ENCODE measurements at regions not wholly inside any gene's neighbourhood (a gene's known extent, or its start where the extent isn't known, plus 50 kb on each side); places are given as distances from the start of the nearest gene placed in this dataset.
"Not testable (repeated sequence)": the region's sequence is repeated elsewhere in the genome, so short reads cannot be mapped to it uniquely, and the experiment has no call there.

DNA sequence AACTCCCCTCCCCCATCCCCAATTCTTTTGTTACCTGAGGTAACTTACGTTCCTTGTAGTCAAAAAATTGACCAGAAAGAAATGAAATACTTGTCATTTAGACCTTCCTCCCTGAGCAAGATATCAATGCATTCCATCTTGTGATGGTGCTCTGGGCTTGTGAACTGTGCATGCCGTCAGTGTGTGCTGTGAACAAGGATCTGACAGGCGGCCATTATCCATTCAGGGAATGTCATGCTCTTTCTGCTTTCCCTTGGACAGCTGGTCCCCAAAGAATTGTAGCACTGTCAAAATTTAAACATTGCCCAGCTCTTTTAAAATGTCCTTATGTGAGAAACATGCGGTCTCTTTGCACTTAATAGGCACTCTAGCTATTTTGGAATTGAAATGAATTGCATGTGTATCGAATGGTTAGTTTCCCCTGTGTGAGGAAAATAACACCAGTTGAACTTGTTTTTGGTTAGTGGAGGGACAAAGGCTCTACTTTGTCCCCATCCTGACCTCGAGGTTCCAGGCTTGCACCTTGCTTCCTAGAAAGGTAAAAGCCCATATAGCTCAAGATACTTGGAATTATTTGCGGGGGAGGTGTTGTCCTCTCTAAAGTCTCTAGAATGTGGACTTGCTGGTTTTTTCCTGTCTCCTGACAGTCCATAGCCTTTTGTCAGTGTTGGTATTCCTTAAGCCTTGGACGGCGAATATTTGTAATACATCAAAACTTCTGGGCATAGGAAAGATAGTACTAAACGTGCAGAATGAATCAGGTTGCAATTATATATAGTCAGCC is 350.9 kb downstream of the NUP35 start:
- no peak for DNase-seq
- Histone ChIP-seq H3K9me3 (ENCODE audit: low read length) (no peaks in the 10 kb centered on the region), H3K27me3 (ENCODE audit: low read length) (no peaks in the 10 kb centered on the region), H3K9ac (ENCODE audit: low read length) (no peak overlapping the region), H4K20me1 (ENCODE audit: insufficient read depth, low read depth, low read length) (no peaks in the 10 kb centered on the region), H3K4me1 (ENCODE audit: low read length) (no peaks in the 10 kb centered on the region), H3K9me2 (replicated peaks; ENCODE audit: insufficient read depth, low read length) (no peaks in the 10 kb centered on the region), H2AFZ (ENCODE audit: low read length) (no peak overlapping the region), H3K36me3 (ENCODE audit: insufficient read depth, low read length) (no peaks in the 10 kb centered on the region), H3K4me3 (ENCODE audit: low read length) (no peak overlapping the region), H3K79me2 (ENCODE audit: low read length) (no peaks in the 10 kb centered on the region), H3K4me2 (ENCODE audit: low read depth, low read length, poor library complexity, severe bottlenecking) (no peak overlapping the region), H3K27ac (ENCODE audit: low read length) (no peak overlapping the region)

DNA sequence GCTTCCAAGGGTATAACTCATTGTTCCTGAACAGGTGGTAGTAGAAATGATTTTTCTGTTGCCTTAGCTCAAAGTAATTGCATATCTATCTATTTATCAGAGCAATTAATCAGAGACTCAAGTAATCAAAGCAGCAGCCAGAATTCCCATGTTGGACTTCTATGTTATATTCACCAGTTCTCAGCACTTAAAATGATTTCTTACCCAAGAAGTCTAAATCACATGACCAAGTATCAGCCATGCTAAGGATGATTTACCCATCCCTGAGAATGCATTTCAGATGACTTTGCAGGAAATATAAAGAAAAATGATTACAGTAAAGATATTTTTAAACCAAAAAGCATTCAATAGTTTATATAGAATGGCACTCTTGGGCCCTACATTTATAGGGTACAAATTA is 352.2 kb downstream of the NUP35 start:
- H3K4me3 ChIP-seq (ENCODE audit: low read length): no peak overlapping the region
- no peaks in the 10 kb centered on the region for H3K4me1 ChIP-seq (ENCODE audit: low read length)
- H3K9ac ChIP-seq (ENCODE audit: low read length): no peak overlapping the region
- H3K4me2 ChIP-seq (ENCODE audit: low read depth, low read length, poor library complexity, severe bottlenecking): no peak overlapping the region
- no peaks in the 10 kb centered on the region for H3K27me3 ChIP-seq (ENCODE audit: low read length)
- H3K9me3 ChIP-seq (ENCODE audit: low read length): no peaks in the 10 kb centered on the region
- H4K20me1 ChIP-seq (ENCODE audit: insufficient read depth, low read depth, low read length): no peaks in the 10 kb centered on the region
- H3K27ac ChIP-seq (ENCODE audit: low read length): no peak overlapping the region
- H2AFZ ChIP-seq (ENCODE audit: low read length): no peak overlapping the region
- no peaks in the 10 kb centered on the region for H3K79me2 ChIP-seq (ENCODE audit: low read length)
- no peaks in the 10 kb centered on the region for H3K9me2 ChIP-seq (replicated peaks; ENCODE audit: insufficient read depth, low read length)
- no peaks in the 10 kb centered on the region for H3K36me3 ChIP-seq (ENCODE audit: insufficient read depth, low read length)
- DNase-seq: no peak

DNA sequence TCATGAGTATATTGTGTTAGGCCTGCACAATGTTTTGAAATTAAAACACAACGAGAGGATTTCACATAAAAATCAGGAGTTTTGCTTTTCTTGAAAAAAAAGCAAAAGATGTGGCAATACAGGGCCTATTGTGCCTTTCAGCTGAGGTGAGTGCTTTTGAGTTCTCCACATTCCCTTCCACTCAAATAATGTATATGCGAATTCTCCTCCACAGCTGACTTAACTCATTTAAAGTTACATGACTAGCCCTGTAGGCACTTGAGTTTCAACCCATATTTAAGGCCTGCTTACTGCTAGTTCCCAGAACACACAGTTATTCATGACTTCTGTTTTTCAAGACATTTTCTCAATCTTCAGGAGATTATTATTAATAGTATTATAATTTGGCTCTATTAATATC is 353.1 kb downstream of the NUP35 start:
- Histone ChIP-seq H3K9me2 (replicated peaks; ENCODE audit: insufficient read depth, low read length) (no peaks in the 10 kb centered on the region), H3K36me3 (ENCODE audit: insufficient read depth, low read length) (no peaks in the 10 kb centered on the region), H3K4me2 (ENCODE audit: low read depth, low read length, poor library complexity, severe bottlenecking) (no peak overlapping the region), H4K20me1 (ENCODE audit: insufficient read depth, low read depth, low read length) (no peaks in the 10 kb centered on the region), H3K27me3 (ENCODE audit: low read length) (no peaks in the 10 kb centered on the region), H3K9ac (ENCODE audit: low read length) (no peak overlapping the region), H3K9me3 (ENCODE audit: low read length) (no peaks in the 10 kb centered on the region), H3K4me3 (ENCODE audit: low read length) (no peak overlapping the region), H3K27ac (ENCODE audit: low read length) (no peak overlapping the region), H3K4me1 (ENCODE audit: low read length) (no peaks in the 10 kb centered on the region), H3K79me2 (ENCODE audit: low read length) (no peaks in the 10 kb centered on the region), H2AFZ (ENCODE audit: low read length) (no peak overlapping the region)
- no peak for DNase-seq

DNA sequence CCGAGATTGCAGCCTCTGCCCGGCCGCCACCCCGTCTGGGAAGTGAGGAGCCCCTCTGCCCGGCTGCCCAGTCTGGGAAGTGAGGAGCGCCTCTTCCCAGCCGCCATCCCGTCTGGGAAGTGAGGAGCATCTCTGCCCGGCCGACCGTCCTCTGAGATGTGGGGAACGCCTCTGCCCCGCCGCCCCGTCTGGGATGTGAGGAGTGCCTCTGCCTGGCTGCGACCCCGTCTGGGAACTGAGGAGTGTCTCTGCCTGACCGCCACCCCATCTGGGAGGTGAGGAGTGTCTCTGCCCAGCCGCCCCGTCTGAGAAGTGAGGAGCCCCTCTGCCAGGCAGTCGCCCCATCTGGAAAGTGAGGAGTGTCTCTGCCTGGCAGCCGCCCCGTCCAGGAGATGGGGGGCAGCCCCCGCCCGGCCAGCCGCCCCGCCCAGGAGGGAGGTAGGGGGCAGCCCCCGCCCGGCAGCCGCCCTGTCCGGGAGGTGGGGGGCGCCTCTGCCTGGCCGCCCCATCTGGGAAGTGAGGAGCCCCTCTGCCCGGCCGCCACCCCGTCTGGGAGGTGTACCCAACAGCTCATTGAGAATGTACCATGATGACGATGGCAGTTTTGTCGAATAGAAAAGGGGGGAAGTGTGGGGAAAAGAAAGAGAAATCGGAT is 354.8 kb downstream of the NUP35 start:
- not testable (repeated sequence) for H3K27me3 ChIP-seq (ENCODE audit: low read length); DNase-seq; H4K20me1 ChIP-seq (ENCODE audit: insufficient read depth, low read depth, low read length); H3K79me2 ChIP-seq (ENCODE audit: low read length); H2AFZ ChIP-seq (ENCODE audit: low read length); H3K4me2 ChIP-seq (ENCODE audit: low read depth, low read length, poor library complexity, severe bottlenecking); H3K4me1 ChIP-seq (ENCODE audit: low read length); H3K9me2 ChIP-seq (replicated peaks; ENCODE audit: insufficient read depth, low read length); H3K36me3 ChIP-seq (ENCODE audit: insufficient read depth, low read length); H3K27ac ChIP-seq (ENCODE audit: low read length); H3K9me3 ChIP-seq (ENCODE audit: low read length); H3K4me3 ChIP-seq (ENCODE audit: low read length); H3K9ac ChIP-seq (ENCODE audit: low read length)

DNA sequence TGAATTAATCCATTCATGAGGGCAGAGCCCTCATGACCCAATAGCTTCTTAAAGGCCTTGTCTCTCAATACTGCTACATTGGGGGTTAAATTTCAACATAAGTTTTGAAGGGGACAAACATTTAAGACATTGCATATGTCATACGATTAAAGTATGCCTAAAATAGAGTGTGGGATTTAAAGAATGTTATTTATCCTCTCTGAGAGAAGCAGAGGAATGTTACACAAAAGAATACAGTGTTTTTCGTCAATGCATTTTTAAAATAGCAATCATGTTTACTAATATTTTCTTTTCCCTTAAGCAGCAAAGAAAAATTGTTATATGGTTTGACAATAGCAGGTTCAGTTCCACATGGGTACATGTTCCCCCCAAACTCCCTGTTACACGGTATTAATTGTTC is 363.1 kb downstream of the NUP35 start:
- Histone ChIP-seq H3K36me3 (ENCODE audit: insufficient read depth, low read length) (no peaks in the 10 kb centered on the region), H3K4me2 (ENCODE audit: low read depth, low read length, poor library complexity, severe bottlenecking) (no peak overlapping the region)

DNA sequence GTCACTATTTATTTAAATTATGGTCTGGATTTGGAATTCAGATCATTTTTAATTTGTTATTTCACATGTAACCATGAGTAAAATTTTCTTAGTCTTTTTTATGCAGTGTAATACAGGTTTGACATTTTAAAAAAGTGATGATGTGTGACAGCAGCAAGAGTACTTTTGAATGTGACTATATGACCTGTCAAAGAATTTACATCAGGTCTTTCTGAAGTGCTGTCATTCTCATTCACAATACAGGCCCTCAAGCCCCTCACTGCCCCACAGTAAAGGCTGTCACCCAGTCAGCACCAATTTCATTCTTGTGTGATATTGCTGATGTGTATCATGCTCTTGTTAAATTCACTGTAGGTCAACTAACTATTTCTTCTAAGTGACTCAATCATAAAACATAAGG is 364.2 kb downstream of the NUP35 start:
- no peak overlapping the region for H3K4me2 ChIP-seq (ENCODE audit: low read depth, low read length, poor library complexity, severe bottlenecking)
- no peaks in the 10 kb centered on the region for H3K9me3 ChIP-seq (ENCODE audit: low read length)
- H3K36me3 ChIP-seq (ENCODE audit: insufficient read depth, low read length): no peaks in the 10 kb centered on the region
- H3K9ac ChIP-seq (ENCODE audit: low read length): no peak overlapping the region
- H3K4me3 ChIP-seq (ENCODE audit: low read length): no peak overlapping the region
- H2AFZ ChIP-seq (ENCODE audit: low read length): no peak overlapping the region
- no peaks in the 10 kb centered on the region for H3K79me2 ChIP-seq (ENCODE audit: low read length)
- no peak for DNase-seq
- H4K20me1 ChIP-seq (ENCODE audit: insufficient read depth, low read depth, low read length): no peaks in the 10 kb centered on the region
- H3K9me2 ChIP-seq (replicated peaks; ENCODE audit: insufficient read depth, low read length): no peaks in the 10 kb centered on the region
- no peak overlapping the region for H3K27ac ChIP-seq (ENCODE audit: low read length)
- H3K4me1 ChIP-seq (ENCODE audit: low read length): no peaks in the 10 kb centered on the region
- no peaks in the 10 kb centered on the region for H3K27me3 ChIP-seq (ENCODE audit: low read length)

More for the DNA sequence above, 363.1 kb downstream of the NUP35 start:
- no peaks in the 10 kb centered on the region for H3K9me3 ChIP-seq (ENCODE audit: low read length)
- H3K9ac ChIP-seq (ENCODE audit: low read length): no peak overlapping the region
- H3K79me2 ChIP-seq (ENCODE audit: low read length): no peaks in the 10 kb centered on the region
- no peak overlapping the region for H2AFZ ChIP-seq (ENCODE audit: low read length)
- no peaks in the 10 kb centered on the region for H4K20me1 ChIP-seq (ENCODE audit: insufficient read depth, low read depth, low read length)
- H3K9me2 ChIP-seq (replicated peaks; ENCODE audit: insufficient read depth, low read length): no peaks in the 10 kb centered on the region
- no peaks in the 10 kb centered on the region for H3K4me1 ChIP-seq (ENCODE audit: low read length)
- no peak overlapping the region for H3K4me3 ChIP-seq (ENCODE audit: low read length)
- H3K27ac ChIP-seq (ENCODE audit: low read length): no peak overlapping the region
- DNase-seq: no peak
- no peaks in the 10 kb centered on the region for H3K27me3 ChIP-seq (ENCODE audit: low read length)

DNA sequence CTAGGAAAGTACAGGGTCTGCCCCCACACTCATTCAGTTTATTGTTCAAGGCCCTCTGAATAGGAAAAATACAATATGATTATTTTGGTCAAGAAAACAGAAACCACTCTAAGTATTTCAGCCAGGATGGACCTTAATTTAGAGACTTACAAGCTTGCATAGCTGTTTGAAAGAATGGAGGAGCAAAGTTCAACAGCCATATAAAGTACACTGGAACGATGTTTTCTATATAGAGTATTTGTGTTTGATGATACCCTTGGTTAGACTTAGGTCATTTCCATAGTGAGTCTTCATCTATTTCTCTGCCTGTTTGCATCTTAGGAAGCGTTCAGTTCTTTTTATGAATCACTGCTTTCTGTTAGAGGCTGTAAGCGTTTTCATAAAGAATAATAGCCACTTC is 366.2 kb downstream of the NUP35 start:
- DNase-seq: no peak
- H3K4me2 ChIP-seq (ENCODE audit: low read depth, low read length, poor library complexity, severe bottlenecking): no peak overlapping the region
- no peak overlapping the region for H3K9ac ChIP-seq (ENCODE audit: low read length)
- no peak overlapping the region for H3K27ac ChIP-seq (ENCODE audit: low read length)
- H3K9me3 ChIP-seq (ENCODE audit: low read length): no peaks in the 10 kb centered on the region
- H2AFZ ChIP-seq (ENCODE audit: low read length): no peak overlapping the region
- H3K27me3 ChIP-seq (ENCODE audit: low read length): no peaks in the 10 kb centered on the region
- H4K20me1 ChIP-seq (ENCODE audit: insufficient read depth, low read depth, low read length): no peaks in the 10 kb centered on the region
- no peak overlapping the region for H3K4me3 ChIP-seq (ENCODE audit: low read length)
- H3K4me1 ChIP-seq (ENCODE audit: low read length): peaks cover 4% of the 10 kb centered on the region
- H3K79me2 ChIP-seq (ENCODE audit: low read length): no peaks in the 10 kb centered on the region
- H3K36me3 ChIP-seq (ENCODE audit: insufficient read depth, low read length): no peaks in the 10 kb centered on the region
- H3K9me2 ChIP-seq (replicated peaks; ENCODE audit: insufficient read depth, low read length): no peaks in the 10 kb centered on the region

DNA sequence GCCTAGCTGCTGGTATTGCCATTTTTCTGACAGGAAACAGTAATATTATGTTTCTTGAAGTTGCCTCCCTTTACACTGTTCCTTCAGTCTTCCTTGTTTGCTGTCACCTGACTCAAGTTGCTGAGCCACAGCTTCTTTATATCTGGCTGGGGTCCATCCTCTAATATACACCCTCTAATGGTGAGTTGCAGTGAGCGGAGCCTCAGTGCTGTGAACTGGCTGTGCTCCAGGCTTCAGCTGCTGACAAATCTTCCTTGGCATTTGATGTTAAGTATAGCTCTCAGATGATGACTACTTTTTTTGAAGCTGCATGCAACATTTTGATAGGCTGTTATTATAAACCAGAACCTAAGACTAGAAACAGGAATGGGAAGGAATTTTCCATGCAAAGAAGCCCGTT is 366.7 kb downstream of the NUP35 start:
- no peak for DNase-seq
- H3K9me3 ChIP-seq (ENCODE audit: low read length): no peaks in the 10 kb centered on the region
- no peaks in the 10 kb centered on the region for H3K79me2 ChIP-seq (ENCODE audit: low read length)
- H3K4me3 ChIP-seq (ENCODE audit: low read length): no peak overlapping the region
- no peak overlapping the region for H3K27ac ChIP-seq (ENCODE audit: low read length)
- no peaks in the 10 kb centered on the region for H4K20me1 ChIP-seq (ENCODE audit: insufficient read depth, low read depth, low read length)
- no peak overlapping the region for H2AFZ ChIP-seq (ENCODE audit: low read length)
- H3K36me3 ChIP-seq (ENCODE audit: insufficient read depth, low read length): no peaks in the 10 kb centered on the region
- no peaks in the 10 kb centered on the region for H3K9me2 ChIP-seq (replicated peaks; ENCODE audit: insufficient read depth, low read length)
- H3K27me3 ChIP-seq (ENCODE audit: low read length): no peaks in the 10 kb centered on the region
- no peak overlapping the region for H3K4me2 ChIP-seq (ENCODE audit: low read depth, low read length, poor library complexity, severe bottlenecking)
- H3K4me1 ChIP-seq (ENCODE audit: low read length): peaks cover 8% of the 10 kb centered on the region
- H3K9ac ChIP-seq (ENCODE audit: low read length): no peak overlapping the region
